ENCODE measurements at regions not wholly inside any gene's neighbourhood (a gene's known extent, or its start where the extent isn't known, plus 50 kb on each side); places are given as distances from the start of the nearest gene placed in this dataset.
"Not testable (repeated sequence)": the region's sequence is repeated elsewhere in the genome, so short reads cannot be mapped to it uniquely, and the experiment has no call there.

- DNase-seq, result not testable (repeated sequence)
Measured at GRCh38 chr1:243074224-243074623, 180.9 kb downstream of the CEP170 start.

DNA sequence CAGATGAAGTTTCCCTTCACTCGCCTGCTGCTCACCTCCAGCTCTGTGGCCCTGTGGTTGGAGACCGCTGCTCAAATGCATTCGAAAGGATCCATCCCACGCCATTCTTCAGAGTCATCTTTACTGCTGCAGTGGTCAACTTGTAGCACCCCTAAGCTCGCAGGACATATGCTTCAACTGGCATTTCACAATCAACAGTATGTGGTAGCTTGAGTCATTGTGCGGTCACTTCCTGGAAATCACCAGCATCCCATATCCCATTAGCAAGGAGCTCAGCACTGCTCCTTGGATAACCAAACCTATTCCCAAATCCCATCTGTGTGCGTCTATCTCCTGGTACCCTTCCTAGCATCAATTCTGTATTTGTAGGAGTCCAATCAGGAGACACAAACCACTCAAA, 188.0 kb downstream of the CEP170 start:
- not testable (repeated sequence) for DNase-seq

- DNase-seq, result not testable (repeated sequence)
Measured at GRCh38 chr1:243061965-243062364, 193.1 kb downstream of the CEP170 start.

DNA sequence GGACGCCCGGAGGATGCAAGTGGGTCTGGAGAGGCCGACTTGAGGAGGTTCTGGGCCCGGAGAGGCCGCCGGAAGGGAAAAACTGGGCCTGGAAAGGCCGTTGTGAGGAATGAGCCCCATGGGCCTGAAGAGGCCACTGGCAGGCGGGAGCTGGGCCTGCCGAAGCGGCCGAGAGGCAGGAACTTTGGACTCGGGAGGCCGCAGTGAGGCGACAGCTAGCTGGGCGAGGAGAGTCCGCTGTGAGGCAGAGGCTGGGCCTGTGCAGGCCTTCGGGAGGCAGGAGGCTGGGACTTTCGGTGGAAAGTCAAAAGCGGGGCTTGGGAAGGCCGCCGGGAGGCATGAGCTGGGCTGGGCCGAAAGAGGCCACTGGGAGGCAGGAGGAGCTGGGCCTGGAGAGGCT, 199.6 kb downstream of the CEP170 start:
- not testable (repeated sequence) for DNase-seq

DNA sequence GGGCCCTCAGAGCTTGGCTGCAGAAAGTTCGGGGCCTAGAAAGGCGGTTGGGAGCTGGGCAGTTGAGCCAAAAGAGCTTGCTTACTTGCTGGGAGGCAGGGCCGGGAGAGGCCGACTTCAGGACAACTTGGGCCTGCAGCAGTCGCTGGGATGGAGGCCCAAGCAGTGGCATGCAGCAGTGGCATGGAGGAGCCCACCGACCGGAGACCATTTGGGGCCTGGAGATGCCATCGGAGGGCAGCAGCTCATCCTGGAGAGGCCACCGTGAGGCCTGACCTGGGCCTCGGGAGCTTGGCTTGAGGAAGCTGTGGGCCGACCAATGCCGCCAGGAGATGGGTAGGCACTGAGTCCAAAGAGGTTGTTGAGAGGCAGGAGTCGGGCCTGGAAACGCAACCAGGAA, 200.0 kb downstream of the CEP170 start:
- not testable (repeated sequence) for DNase-seq

DNA sequence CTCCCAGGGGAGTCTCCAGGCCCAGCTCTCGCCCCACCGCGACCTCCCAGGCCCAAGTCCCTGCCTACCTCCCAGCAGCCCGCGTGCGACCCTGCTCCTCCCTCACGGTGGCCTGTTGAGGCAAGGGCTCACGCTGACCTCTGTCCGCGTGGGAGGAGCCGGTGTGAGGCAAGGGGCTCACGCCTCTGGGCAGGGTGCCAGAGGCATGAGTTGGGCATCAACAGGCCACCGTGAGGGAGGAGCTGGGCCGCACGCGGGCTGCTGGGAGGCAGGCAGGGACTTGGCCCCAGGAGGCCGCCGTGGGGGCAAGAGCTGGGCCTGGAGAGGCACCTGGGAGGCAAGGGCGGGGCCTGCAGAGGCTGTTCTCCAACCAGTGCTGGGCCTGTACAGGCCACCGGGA, 200.4 kb downstream of the CEP170 start:
- DNase-seq, result not testable (repeated sequence)

DNA sequence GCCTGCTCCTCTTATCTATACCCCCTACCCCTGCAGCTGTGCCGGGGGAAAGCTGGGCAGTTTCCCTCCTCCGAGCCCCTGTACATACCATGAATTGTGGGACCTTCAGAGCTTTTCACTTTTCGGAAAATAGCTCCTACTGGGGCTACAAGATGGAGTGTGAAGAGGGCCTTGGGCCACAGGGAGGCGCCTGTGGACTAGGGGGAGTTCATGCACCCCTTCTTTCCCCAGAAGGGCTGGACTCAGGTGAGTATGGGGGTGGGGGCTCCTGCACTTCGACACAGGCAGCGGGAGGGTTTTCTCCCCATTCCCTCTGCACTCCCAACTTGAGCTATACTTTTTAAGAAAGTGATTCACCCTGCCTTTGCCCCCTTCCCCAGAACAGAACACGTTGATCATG, 202.0 kb downstream of the CEP170 start:
- DNase-seq, result not testable (repeated sequence)

DNA sequence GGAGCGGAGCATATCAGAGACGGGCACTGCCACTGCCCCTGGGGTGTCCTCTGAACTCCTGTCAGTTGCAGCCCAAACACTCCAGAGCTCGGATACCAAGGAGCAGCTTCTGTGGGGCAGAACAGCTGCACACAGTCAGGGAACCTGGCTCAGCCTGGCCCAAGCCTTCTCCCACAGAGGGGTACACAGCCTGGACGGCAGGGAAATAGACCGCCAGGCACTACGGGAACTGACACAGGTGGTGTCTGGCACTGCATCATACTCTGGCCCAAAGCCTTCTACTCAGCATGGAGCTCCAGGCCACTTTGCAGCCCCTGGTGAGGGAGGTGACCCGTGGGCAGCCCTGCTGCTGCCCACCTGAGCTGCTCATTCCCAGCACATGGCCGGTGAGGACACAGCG, 204.5 kb downstream of the CEP170 start:
- DNase-seq, result not testable (repeated sequence)

DNA sequence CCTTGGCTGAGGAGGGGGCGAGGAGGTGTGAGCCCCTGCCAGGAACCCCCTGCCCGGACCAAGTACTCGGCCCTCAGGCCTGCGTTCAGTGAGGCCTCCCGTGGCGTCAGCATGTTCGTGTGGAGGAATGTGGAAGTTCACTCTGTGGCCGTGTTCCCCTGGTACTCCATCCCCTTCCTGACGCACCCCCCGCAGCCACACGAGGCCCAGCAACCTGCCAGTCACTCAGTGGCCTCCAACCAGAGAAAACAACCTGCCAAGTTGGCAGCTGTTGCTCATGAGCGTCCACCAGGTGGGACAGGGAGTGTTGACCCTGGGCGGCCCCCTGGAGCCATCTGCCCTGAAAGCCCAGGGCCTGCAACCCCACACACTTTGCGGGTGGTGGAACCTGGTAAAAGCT, 205.4 kb downstream of the CEP170 start:
- not testable (repeated sequence) for DNase-seq

DNA sequence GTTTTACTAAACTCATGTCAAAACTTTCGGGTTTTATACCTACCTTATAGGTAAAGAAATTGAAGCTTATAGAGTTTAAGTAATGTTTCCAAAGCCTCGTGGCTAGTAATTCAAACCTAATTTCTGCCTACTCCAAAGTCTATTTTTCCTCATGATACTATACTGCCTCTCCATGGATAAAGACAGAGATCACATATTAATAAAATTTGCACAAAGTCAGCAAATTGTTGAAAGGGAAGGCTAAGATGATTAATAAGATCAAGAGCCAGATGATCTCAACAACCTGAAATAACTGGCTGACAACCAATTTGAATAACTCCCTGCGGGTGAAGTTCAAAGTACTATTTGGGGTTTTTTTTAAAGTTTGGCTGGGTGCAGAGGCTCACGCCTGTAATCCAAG, 233.7 kb downstream of the CEP170 start:
- DNase-seq, result not testable (repeated sequence)

GRCh38 chr1:243019030-243019635, 235.9 kb downstream of the CEP170 start:
- DNase-seq, result not testable (repeated sequence)

- not testable (repeated sequence) for DNase-seq
Measured at GRCh38 chr1:243010719-243011118, 244.4 kb downstream of the CEP170 start.

DNA sequence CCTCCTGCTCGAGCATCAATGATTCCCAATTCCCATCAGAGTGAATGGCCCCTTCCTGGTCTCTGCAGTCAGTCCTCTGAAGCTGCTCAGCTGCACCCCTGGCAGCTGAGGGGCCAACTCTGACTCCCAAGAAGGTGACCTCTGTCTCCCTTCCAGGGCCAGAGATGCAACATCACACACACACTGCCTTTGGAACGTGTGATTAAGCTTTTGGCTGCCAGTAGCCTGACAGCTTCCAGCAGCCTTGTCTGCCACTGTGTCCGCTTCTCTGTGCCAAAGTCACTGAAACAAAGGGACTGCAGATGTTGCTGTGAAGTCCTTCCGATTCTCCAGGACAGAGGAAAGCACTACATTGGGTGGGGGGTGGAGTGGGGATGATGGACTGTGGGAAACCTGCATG, 254.1 kb downstream of the CEP170 start:
- DNase-seq, result not testable (repeated sequence)

- not testable (repeated sequence) for DNase-seq
Measured at GRCh38 chr1:242992776-242993175, 262.3 kb downstream of the CEP170 start.

DNA sequence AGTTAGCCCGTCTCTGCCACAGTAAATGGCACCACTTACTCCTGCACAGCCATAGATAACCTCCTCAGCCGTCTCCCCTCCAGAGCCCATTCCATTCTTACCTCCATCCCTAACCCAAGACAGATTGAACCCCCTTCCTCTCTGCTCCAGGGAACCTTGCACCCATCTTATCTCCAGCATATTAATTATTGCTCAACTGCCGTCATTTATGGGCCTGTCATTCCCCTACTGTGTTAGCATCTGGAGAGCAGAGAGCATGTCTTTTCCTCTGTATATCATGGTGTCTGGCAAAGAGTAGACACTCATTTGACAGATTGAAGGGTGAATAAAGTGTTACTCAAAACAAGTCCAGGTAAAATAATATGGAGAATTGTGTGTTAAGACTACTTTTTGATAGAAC, 270.0 kb downstream of the CEP170 start:
- DNase-seq, result not testable (repeated sequence)

- not testable (repeated sequence) for DNase-seq
Measured at GRCh38 chr1:242973341-242973740, 281.7 kb downstream of the CEP170 start.

- DNase-seq, result no peak
Measured at GRCh38 chr1:242966892-242967291, 288.2 kb downstream of the CEP170 start.

DNA sequence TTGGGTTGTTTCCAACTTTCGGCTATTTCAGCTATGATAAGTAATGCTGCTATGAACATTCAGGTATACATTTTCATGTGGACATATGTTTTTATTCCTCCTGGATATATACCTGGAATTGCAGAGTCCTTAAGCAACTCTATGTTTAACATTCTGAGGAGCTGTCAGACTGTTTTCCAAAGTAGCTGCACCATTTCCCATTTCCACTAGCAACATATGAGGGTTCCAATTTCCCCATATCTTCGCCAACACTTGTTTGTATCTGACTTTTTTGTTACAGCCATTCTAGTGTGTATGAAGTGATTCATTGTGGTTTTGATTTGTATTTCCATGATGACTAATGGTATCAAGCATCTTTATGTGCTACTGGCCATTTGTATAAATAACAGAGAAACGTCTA, 295.7 kb downstream of the CEP170 start:
- DNase-seq, result not testable (repeated sequence)

- not testable (repeated sequence) for DNase-seq
Measured at GRCh38 chr1:242954945-242955344, 300.1 kb downstream of the CEP170 start.

GRCh38 chr1:242946206-242946605, 308.9 kb downstream of the CEP170 start:
- DNase-seq, result no peak

DNA sequence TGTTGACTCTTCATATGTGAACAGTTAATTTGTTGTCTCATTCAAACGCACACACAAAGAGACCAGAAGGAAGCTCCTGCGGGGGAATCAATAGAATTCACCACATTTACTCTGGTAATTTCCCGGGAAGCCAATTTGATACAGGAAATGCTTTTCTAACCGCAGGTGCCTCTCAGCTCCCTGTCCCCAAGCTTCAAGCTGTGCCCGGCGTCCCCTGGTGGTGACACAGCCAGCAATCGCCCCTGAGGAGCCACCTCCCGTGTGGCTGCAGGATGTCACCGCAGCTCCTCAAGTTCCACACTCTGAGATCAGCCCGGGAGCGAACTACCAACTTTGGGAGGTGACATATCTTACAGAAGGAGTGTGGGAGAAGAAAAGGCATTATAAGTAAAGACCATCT, 318.4 kb downstream of the CEP170 start:
- DNase-seq, result peak; percentile 22 to 45

DNA sequence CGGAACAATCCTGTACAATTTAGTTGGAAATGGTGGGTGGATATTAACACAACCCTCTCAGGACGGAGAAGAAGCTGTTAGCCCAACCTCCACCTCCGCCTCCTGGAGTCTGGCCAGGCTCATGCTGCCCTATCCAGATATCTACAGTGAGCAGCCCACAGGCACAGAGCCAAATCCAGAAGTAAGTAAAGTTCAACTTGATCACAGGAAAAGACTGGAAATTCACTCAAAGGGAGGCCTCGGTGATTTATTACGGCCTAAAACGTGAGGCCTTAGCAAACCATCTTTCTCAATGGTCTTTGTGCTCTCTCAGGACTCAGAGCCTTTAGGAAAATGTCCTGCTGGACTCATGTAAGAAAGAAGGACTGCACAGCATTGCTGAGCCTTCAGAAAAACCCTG, 330.4 kb downstream of the CEP170 start:
- DNase-seq, result not testable (repeated sequence)

DNA sequence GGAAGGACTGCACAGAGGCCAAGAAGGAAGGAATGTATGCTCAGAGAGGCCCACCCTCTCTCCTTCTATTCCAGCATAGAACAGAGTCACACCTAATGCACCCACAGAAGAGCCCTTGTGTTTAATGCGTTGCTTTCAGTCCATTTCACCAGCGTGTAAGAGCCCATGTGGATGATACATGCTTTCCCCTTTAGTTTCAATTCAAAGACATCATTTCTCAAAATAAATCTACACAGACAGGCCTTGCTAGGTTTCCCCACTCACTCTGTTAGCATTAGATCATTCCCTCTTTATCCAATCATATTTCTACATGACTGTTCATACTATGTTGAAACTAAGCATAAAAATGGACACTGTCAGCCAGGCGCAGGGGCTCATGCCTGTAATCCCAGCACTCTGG, 331.5 kb downstream of the CEP170 start:
- DNase-seq, result not testable (repeated sequence)

DNA sequence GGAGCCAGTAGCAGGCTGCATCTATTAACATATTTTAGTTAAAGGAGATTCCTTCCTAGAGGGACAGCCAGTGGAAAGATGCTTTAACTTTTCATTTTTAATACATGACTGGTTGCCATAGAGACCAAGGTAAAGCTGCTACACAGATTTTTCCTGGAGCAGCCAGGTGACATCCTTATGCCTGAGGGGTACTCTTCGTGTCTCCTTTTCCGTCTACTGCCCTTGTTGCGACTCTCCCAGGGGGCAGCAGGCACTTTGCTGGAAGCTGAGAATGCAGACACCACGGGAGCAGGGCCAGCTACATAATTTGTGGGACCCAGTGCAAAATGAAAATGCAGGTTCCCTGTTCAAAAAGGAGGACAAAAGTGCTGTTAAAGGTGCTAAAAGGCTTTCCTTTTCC, 340.4 kb downstream of the CEP170 start:
- not testable (repeated sequence) for DNase-seq

DNA sequence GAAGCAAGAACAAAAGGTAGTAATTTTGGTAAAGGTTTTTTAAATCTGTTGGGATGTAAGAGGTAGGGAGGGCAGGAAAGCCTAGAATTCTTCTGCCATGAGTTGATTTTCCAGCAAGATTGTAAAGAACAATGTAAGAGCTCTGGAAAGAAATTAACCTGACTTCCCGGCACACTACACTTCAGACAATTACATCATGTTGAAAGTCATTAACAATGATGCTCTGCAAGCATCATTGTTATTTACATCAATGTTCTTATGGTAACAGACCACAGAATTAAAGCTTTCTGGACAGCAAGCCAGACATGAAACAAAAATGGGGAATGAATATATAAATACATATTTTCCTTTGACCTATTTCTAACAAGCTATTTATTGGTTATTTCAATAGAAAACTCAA, 342.2 kb downstream of the CEP170 start:
- not testable (repeated sequence) for DNase-seq

All from NCI-H526 (cell line).